HFFc6 (cell line): ENCODE measurements at regions not wholly inside any gene's neighbourhood (a gene's known extent, or its start where the extent isn't known, plus 50 kb on each side); places are given as distances from the start of the nearest gene placed in this dataset.

ENCODE experiments used
- DNase-seq: peaks from one replicate; pipeline ENCODE4 v3.0.0-alpha.2; 2018
- H3K27ac Mint-ChIP-seq: 2 replicates; pipeline ENCODE4 v1.8.0; 2020; ENCODE audit warnings: mild to moderate bottlenecking, mixed read lengths
- H3K27me3 Mint-ChIP-seq: 2 replicates; pipeline ENCODE4 v1.8.0; 2021; ENCODE audit warnings: mild to moderate bottlenecking, moderate library complexity, mixed read lengths; ENCODE audit not compliant: insufficient read depth
- H3K36me3 Mint-ChIP-seq: 2 replicates; pipeline ENCODE4 v1.8.0; 2021; ENCODE audit warnings: low read depth, mixed read lengths
- H3K4me1 Mint-ChIP-seq: 2 replicates; pipeline ENCODE4 v1.8.0; 2020; ENCODE audit warnings: low read depth, mixed read lengths
- H3K4me3 Mint-ChIP-seq: 2 replicates; pipeline ENCODE4 v1.8.0; 2020; ENCODE audit warnings: mild to moderate bottlenecking, moderate library complexity, mixed read lengths
- H3K9me3 Mint-ChIP-seq: 2 replicates; pipeline ENCODE4 v1.8.0; 2020; ENCODE audit warnings: mild to moderate bottlenecking, mixed read lengths
- CTCF ChIP-seq: fragments of 200-600 bp; sonication (generic); IDR thresholded peaks from 2 replicates; pipeline ENCODE4 v1.5.0; 2021; ENCODE audit warnings: antibody characterized with exemption, mild to moderate bottlenecking

- TF ChIP-seq CTCF = no peak
- no peak for DNase-seq
- no peaks in the 10 kb centered on the region for H3K36me3 Mint-ChIP-seq
- no peaks in the 10 kb centered on the region for H3K4me1 Mint-ChIP-seq
- H3K27me3 Mint-ChIP-seq = peaks cover 3% of the 10 kb centered on the region
- no peak overlapping the region for H3K4me3 Mint-ChIP-seq
- H3K27ac Mint-ChIP-seq = no peak overlapping the region
- no peaks in the 10 kb centered on the region for H3K9me3 Mint-ChIP-seq
These were observed 140.5 kb downstream of the SEMA6D start for GRCh38 chr15:47857776-47858167.

- no peak overlapping the region for H3K4me3 Mint-ChIP-seq
- H3K36me3 Mint-ChIP-seq = no peaks in the 10 kb centered on the region
- no peak for DNase-seq
- no peak overlapping the region for H3K27ac Mint-ChIP-seq
- H3K9me3 Mint-ChIP-seq = peaks cover 6% of the 10 kb centered on the region; the same call in 1 of the 2 replicates
- no peak for TF ChIP-seq CTCF
- H3K27me3 Mint-ChIP-seq = peaks cover 3% of the 10 kb centered on the region
- H3K4me1 Mint-ChIP-seq = no peaks in the 10 kb centered on the region
These were observed 144.0 kb downstream of the SEMA6D start for GRCh38 chr15:47861111-47861903.

GRCh38 chr15:47862402-47862801 is 145.1 kb downstream of the SEMA6D start:
- no peak overlapping the region for H3K27ac Mint-ChIP-seq
- H3K4me1 Mint-ChIP-seq = no peaks in the 10 kb centered on the region
- peaks cover 3% of the 10 kb centered on the region for H3K27me3 Mint-ChIP-seq
- no peaks in the 10 kb centered on the region for H3K36me3 Mint-ChIP-seq
- H3K9me3 Mint-ChIP-seq = peaks cover 6% of the 10 kb centered on the region; the same call in 1 of the 2 replicates
- no peak for DNase-seq
- H3K4me3 Mint-ChIP-seq = no peak overlapping the region
- no peak for TF ChIP-seq CTCF

- H3K27ac Mint-ChIP-seq = no peak overlapping the region
- no peaks in the 10 kb centered on the region for H3K36me3 Mint-ChIP-seq
- no peak for TF ChIP-seq CTCF
- no peak overlapping the region for H3K4me3 Mint-ChIP-seq
- H3K27me3 Mint-ChIP-seq = peaks cover 1% of the 10 kb centered on the region; the same call in 1 of the 2 replicates
- H3K4me1 Mint-ChIP-seq = no peaks in the 10 kb centered on the region
- no peak for DNase-seq
- peaks cover 10% of the 10 kb centered on the region for H3K9me3 Mint-ChIP-seq
These were observed 149.1 kb downstream of the SEMA6D start for GRCh38 chr15:47866446-47866845.

DNA sequence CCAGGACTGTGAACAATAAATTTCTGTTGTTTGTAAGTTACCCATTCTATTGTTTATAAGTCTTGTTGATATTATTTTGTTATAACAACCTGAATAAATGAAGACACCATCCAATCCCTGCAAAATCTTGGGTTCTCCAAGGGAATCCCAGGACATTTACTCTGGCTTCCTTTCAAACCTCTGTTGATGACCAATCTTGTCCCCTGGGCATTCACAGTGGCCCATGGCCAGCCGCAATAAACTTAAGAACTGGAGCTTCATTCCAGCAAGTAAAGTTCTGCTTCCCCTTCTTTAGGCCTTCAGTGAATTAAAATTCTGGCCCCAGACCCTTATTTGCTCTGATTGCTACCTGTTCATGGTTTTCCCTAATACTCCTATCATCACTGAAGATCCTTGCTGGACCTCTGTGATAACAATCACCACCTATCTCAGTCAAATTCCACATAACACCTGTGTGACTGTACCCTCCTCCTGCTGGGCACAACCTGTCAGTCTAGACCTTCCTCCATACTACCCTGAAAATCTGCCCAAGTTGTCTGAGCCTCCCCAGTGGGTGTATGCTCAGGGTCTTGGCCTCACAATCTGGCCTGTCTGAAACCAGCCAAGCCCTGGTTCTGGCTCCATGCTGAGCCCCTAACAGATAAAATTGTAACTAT is 153.1 kb downstream of the SEMA6D start:
- H3K4me3 Mint-ChIP-seq = no peak overlapping the region
- no peak for DNase-seq
- peaks cover 9% of the 10 kb centered on the region for H3K9me3 Mint-ChIP-seq
- no peaks in the 10 kb centered on the region for H3K4me1 Mint-ChIP-seq
- H3K27me3 Mint-ChIP-seq = no peaks in the 10 kb centered on the region
- H3K27ac Mint-ChIP-seq = no peak overlapping the region
- no peak for TF ChIP-seq CTCF
- no peaks in the 10 kb centered on the region for H3K36me3 Mint-ChIP-seq
